ENCODE measurements at regions not wholly inside any gene's neighbourhood (a gene's known extent, or its start where the extent isn't known, plus 50 kb on each side); places are given as distances from the start of the nearest gene placed in this dataset.

DNA sequence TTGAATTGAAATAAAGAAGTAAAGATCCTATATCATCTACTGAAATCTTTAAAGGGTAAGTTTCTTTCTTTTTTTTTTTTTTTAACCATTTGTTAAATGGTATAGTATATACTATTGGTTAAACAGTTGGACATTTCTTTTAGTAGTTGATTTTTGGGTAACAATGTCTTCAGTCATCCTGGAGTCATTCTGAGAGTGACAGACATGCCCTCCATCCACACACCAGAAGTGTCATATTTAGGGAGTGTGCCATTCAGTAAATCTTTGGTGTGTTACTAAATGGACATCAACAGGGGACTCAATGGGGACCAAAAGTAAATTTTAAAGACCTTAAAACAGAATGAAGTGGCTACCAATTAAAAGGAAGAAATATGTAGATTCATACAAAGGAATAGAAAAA, 50.8 kb upstream of the SLC39A10 start:
- DNase-seq (ENCODE audit: low read depth in 3 of 3, low spot score in 2 of 3): no peak

GRCh38 chr2:195604706-195605105, 52.3 kb upstream of the SLC39A10 start:
- DNase-seq (ENCODE audit: low read depth in 3 of 3, low spot score in 2 of 3): no peak

GRCh38 chr2:195603998-195604397, 53.0 kb upstream of the SLC39A10 start:
- no peak for DNase-seq (ENCODE audit: low read depth in 3 of 3, low spot score in 2 of 3)

- DNase-seq (ENCODE audit: low read depth in 3 of 3, low spot score in 2 of 3): no peak
These were observed 53.6 kb upstream of the SLC39A10 start for GRCh38 chr2:195603408-195603807.

GRCh38 chr2:195602687-195603086, 54.3 kb upstream of the SLC39A10 start:
- DNase-seq (ENCODE audit: low read depth in 3 of 3, low spot score in 2 of 3): no peak

GRCh38 chr2:195601361-195601760, 55.7 kb upstream of the SLC39A10 start:
- no peak for DNase-seq (ENCODE audit: low read depth in 3 of 3, low spot score in 2 of 3)

DNA sequence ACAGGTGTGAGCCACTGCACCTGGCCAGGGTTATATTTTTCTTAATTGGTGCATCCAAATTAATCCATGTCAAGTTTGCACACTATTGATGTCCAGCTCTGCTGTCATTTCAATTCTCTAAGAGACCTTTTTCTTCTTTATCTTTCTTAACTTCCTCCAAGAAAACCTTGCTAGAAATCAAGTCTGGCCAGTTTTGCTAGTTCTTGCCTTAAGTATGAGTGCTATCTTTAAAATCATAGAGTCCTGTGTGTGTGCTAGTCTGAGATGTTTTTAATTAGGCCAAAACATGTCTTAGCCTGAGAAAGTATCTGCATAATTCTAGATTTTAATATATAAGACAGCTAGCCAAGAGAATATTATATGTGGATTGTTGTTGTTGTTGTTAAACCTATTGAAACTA, 56.2 kb upstream of the SLC39A10 start:
- DNase-seq (ENCODE audit: low read depth in 3 of 3, low spot score in 2 of 3): no peak

GRCh38 chr2:195596840-195597239, 60.2 kb upstream of the SLC39A10 start:
- DNase-seq (ENCODE audit: low read depth in 3 of 3, low spot score in 2 of 3): no peak

GRCh38 chr2:195595825-195596224, 61.2 kb upstream of the SLC39A10 start:
- no peak for DNase-seq (ENCODE audit: low read depth in 3 of 3, low spot score in 2 of 3)

DNA sequence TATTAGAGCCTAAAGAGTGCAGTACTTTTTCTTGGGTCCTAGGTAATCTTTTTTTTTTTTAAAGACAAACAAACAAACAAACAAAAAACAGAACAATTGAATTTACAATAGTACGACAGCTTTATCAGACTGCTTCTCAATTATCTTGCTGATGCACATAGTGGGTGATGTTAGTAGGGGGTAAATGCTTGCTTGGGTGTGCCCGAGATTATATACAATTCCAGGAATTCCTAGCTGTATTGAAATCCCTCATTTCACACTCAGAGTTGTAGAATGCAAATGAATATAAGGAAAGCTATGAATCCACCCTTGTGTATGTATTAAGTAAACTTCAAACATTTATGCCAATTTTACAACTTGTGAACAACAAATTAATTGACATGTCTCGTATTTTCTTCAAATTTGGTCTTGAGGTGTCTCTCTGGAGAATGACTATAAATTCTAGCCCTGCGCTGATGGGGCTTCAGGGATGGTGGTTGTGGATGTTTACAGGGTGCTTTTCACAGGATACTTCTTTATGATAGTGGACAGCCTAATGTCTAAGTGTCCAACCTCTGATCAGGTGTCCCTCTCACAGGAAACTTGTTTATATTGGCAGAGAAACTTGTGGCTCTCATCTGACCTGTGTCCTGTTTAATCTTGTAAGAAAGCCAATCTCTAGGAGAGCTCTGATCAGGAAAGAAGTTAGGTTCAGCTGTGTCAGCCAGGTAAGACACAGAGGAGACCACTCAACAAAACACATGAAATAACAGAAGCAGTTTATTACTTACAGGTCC, 61.9 kb upstream of the SLC39A10 start:
- DNase-seq (ENCODE audit: low read depth in 3 of 3, low spot score in 2 of 3): no peak

DNA sequence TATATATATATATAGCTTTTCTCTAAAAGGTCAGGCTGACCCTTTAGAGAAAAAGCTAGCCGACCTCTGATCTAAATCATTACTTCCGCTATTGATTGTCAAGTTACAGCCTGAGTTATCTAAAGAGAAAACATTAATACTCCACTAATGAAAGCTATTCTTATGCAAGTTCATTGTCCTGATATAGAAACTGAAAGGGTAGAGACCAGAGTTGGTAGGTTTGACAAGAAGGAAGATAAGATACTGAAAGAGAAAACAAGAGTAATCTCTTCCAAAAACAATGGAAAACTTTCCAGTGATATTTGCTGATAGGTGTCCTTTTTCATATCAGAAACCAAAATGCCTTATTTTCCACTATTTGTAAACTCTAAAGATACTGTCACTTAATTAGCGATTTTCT, 62.8 kb upstream of the SLC39A10 start:
- DNase-seq (ENCODE audit: low read depth in 3 of 3, low spot score in 2 of 3): no peak

- DNase-seq (ENCODE audit: low read depth in 3 of 3, low spot score in 2 of 3): no peak
These were observed 64.9 kb upstream of the SLC39A10 start for GRCh38 chr2:195592105-195592504.

DNA sequence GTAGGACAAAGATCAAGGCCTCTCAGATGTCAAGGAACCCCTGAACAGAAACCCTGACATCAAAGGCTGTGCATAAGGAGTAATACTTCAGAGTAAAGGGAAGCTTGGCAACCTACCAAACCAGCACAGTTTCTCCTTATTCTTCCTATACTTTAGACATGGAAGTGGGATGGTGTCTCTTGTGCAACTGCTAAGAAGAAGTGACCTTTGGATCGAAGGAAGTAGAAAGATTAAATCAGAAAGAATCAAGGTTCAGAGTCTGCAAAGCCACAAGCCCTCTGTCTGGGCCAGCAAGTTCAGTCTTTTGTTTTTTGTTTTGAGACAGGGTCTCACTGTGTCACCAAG, 66.2 kb upstream of the SLC39A10 start:
- no peak for DNase-seq (ENCODE audit: low read depth in 3 of 3, low spot score in 2 of 3)

- no peak for DNase-seq (ENCODE audit: low read depth in 3 of 3, low spot score in 2 of 3)
These were observed 66.7 kb upstream of the SLC39A10 start for GRCh38 chr2:195590199-195590860.

- DNase-seq (ENCODE audit: low read depth in 3 of 3, low spot score in 2 of 3): no peak
These were observed 69.1 kb upstream of the SLC39A10 start for GRCh38 chr2:195587966-195588365.

GRCh38 chr2:195586062-195586714, 70.8 kb upstream of the SLC39A10 start:
- no peak for DNase-seq (ENCODE audit: low read depth in 3 of 3, low spot score in 2 of 3)

- DNase-seq (ENCODE audit: low read depth in 3 of 3, low spot score in 2 of 3): no peak
These were observed 74.8 kb upstream of the SLC39A10 start for GRCh38 chr2:195582188-195582587.

DNA sequence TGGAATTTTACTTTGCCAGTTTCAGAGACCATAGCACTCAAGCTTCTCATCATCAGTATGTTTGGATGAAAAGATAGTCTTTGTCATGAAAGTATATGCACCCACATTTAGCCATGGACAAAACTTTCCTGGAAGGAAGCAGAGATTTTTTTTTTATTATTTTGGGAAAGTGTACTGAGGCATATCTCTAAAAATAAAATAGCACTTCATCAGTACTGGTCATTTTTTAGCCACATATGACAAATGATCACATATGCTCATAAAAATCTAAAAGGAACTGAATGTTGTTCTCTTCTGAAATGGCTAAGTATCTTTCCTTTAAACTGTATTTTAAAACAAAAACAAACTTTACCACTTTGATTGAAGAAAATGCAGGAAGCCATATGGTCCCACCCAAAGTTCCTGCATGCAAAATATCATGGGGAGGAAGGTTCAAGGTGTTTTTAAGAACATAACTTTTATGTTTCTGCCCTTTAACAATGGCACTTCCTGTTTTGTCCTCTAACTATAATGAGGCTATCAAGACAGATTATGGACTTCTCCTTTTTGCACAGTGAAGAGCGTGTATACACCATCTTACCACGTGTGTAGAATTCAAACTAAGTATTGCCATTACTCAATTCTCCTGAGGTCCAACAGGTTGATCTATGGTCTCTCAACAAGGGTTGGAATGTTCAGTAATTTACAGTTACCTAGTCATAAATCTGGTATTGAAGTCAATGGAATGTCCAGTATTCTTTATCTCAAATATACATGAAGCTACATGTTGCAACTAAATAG, 77.1 kb upstream of the SLC39A10 start:
- no peak for DNase-seq (ENCODE audit: low read depth in 3 of 3, low spot score in 2 of 3)

DNA sequence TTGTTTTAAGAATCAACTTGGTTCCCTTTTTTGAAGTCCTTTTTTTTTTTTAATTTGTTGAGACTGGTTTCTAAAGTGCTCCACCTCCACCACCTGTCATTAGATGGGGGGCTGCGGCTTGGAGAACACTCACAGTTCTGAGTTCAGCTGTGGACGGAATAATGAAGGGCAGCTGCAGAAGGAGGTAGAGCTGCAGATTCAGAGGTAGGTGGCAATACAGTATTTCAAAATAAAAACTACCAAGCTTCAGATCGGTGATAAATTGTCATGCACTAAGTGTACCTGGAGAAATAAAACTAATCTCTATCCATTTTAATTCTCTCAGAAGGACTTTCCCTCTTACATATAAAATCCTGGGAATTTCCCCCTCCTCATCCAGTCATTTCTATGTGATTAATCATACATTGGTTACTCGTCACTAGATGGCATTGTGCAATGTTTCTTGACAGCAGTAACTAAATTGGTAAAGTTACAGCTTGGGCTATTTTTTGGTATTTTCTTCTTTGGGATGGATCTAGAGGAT, 81.1 kb upstream of the SLC39A10 start:
- DNase-seq (ENCODE audit: low read depth in 3 of 3, low spot score in 2 of 3): no peak

GRCh38 chr2:195575016-195575415, 82.0 kb upstream of the SLC39A10 start:
- DNase-seq (ENCODE audit: low read depth in 3 of 3, low spot score in 2 of 3): no peak

DNA sequence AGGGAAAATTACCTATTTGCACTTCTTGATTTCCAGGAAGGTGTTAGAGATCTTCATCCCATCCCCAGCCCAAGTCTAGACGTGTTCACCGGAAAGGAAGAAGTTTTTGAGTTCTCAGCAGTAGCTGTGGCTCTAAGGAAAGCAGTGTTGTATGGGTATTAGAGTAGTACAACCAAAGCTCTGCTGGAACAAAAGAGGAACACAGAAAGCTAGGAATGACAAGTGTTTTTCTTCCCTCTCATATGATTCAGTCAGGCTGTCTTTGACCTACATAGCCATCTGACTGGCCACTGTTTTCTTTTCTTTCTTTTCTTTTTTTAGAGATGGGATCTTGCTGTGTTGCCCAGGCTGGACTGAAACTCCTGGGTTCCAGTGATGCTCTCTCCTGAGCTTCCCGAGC, 82.7 kb upstream of the SLC39A10 start:
- no peak for DNase-seq (ENCODE audit: low read depth in 3 of 3, low spot score in 2 of 3)
